HL-60 (cell line): ENCODE measurements at regions not wholly inside any gene's neighbourhood (a gene's known extent, or its start where the extent isn't known, plus 50 kb on each side); places are given as distances from the start of the nearest gene placed in this dataset.

Source experiments
- DNase-seq, 2 experiments: peaks; one replicate each; pipeline ENCODE4 v3.0.0-alpha.2; 2010 to 2020; ENCODE audit warnings: low read depth in 1 of 2, low spot score in 1 of 2
- H3K27ac ChIP-seq: fragments of 250-450 bp; sonication (Bioruptor Pico); replicated peaks from 2 replicates; pipeline ENCODE4 v1.5.1; 2020; ENCODE audit warnings: mild to moderate bottlenecking, moderate library complexity
- H3K27me3 ChIP-seq: fragments of 250-450 bp; sonication (Bioruptor Pico); 2 replicates; pipeline ENCODE4 v1.5.1; 2021; ENCODE audit warnings: mild to moderate bottlenecking, moderate library complexity; ENCODE audit not compliant: insufficient read depth, poor library complexity, severe bottlenecking
- H3K4me3 ChIP-seq: replicated peaks from 2 replicates; pipeline ENCODE4 v1.5.1; 2011; ENCODE audit warnings: mild to moderate bottlenecking, control low read depth, low read length; ENCODE audit not compliant: insufficient read depth
- CTCF ChIP-seq: IDR thresholded peaks from one replicate; pipeline ENCODE4 v1.5.1; 2011; ENCODE audit warnings: low read length, control low read depth, inconsistent platforms; ENCODE audit not compliant: insufficient read depth
- GABPA ChIP-seq: IDR thresholded peaks from 2 replicates; pipeline ENCODE4 v1.6.1; 2012; ENCODE audit warnings: low read depth
- POLR2AphosphoS5 ChIP-seq: IDR thresholded peaks from 2 replicates; pipeline ENCODE4 v1.6.1; 2012; ENCODE audit warnings: low read depth
- REST ChIP-seq: IDR thresholded peaks from 2 replicates; pipeline ENCODE4 v1.6.1; 2012; ENCODE audit warnings: low read depth; ENCODE audit not compliant: insufficient replicate concordance
- SPI1 ChIP-seq: IDR thresholded peaks from 2 replicates; pipeline ENCODE4 v1.6.1; 2012; ENCODE audit warnings: low read depth, mild to moderate bottlenecking, borderline replicate concordance

- DNase-seq = no peak
- no peak overlapping the region for H3K4me3 ChIP-seq
- no peak overlapping the region for H3K27ac ChIP-seq
- H3K27me3 ChIP-seq = no peaks in the 10 kb centered on the region
- TF ChIP-seq GABPA = no peak
- TF ChIP-seq CTCF = no peak
- no peak for TF ChIP-seq SPI1
- TF ChIP-seq REST = no peak
- TF ChIP-seq POLR2AphosphoS5 = no peak
These were observed 53.3 kb upstream of the KSR1 start for GRCh38 chr17:27402943-27403342.

GRCh38 chr17:27403480-27404005 is 52.7 kb upstream of the KSR1 start:
- TF ChIP-seq POLR2AphosphoS5 (no peak), REST (no peak), CTCF (no peak), GABPA (no peak), SPI1 (no peak)
- DNase-seq = no peak
- no peak overlapping the region for H3K4me3 ChIP-seq
- no peaks in the 10 kb centered on the region for H3K27me3 ChIP-seq
- no peak overlapping the region for H3K27ac ChIP-seq

GRCh38 chr17:27404676-27405075 is 51.6 kb upstream of the KSR1 start:
- DNase-seq = no peak
- TF ChIP-seq SPI1 (no peak), GABPA (no peak), REST (no peak), CTCF (no peak), POLR2AphosphoS5 (no peak)
- Histone ChIP-seq H3K4me3 (no peak overlapping the region), H3K27me3 (no peaks in the 10 kb centered on the region), H3K27ac (no peak overlapping the region)
